Peyer's patch (tissue), 4 donors: ENCODE measurements at regions not wholly inside any gene's neighbourhood (a gene's known extent, or its start where the extent isn't known, plus 50 kb on each side); places are given as distances from the start of the nearest gene placed in this dataset.

ENCODE experiments used
- DNase-seq, 3 donors: peaks; one replicate each; pipeline ENCODE4 v3.0.0-alpha.2; 2017 to 2019
- H3K27ac ChIP-seq, 4 donors: fragments of 200-600 bp; sonication (generic); one replicate each; pipeline ENCODE4 v1.5.1; 2016 to 2019
- H3K27me3 ChIP-seq, 2 donors: fragments of 200-600 bp; sonication (generic); one replicate each; pipeline ENCODE4 v1.5.1; 2019
- H3K36me3 ChIP-seq, 3 donors: fragments of 200-600 bp; sonication (generic); one replicate each; pipeline ENCODE4 v1.5.1; 2016 to 2019
- H3K4me1 ChIP-seq, 4 donors: fragments of 200-600 bp; sonication (generic); one replicate each; pipeline ENCODE4 v1.5.1; 2016 to 2019
- H3K4me3 ChIP-seq, 4 donors: fragments of 200-600 bp; sonication (generic); 1 replicate in 3 of 4; 2 replicates in 1 of 4; pipeline ENCODE4 v1.5.1; 2016 to 2019; ENCODE audit warnings: mild to moderate bottlenecking in 1 of 4
- H3K9me3 ChIP-seq, 4 donors: fragments of 200-600 bp; sonication (generic); one replicate each; pipeline ENCODE4 v1.5.1; 2016 to 2019; ENCODE audit warnings: mild to moderate bottlenecking in 1 of 4
- POLR2A ChIP-seq, 2 donors: fragments of 450-650 bp; IDR thresholded peaks; one replicate each; pipeline ENCODE4 v1.5.1; 2017; ENCODE audit warnings: antibody characterized with exemption in 2 of 2, mild to moderate bottlenecking in 2 of 2, moderate library complexity in 2 of 2
- TF ChIP-seq, protein P1 (sequence below), 6 experiments: fragments of 450-650 bp in 4 of 6; fragments of 200-600 bp in 2 of 6; sonication (generic) in 1 of 6; IDR thresholded peaks; one replicate each; pipeline ENCODE4 v1.5.1; 2017 to 2019; ENCODE audit warnings: antibody characterized with exemption in 6 of 6, mild to moderate bottlenecking in 3 of 6, moderate library complexity in 1 of 6

DNA sequence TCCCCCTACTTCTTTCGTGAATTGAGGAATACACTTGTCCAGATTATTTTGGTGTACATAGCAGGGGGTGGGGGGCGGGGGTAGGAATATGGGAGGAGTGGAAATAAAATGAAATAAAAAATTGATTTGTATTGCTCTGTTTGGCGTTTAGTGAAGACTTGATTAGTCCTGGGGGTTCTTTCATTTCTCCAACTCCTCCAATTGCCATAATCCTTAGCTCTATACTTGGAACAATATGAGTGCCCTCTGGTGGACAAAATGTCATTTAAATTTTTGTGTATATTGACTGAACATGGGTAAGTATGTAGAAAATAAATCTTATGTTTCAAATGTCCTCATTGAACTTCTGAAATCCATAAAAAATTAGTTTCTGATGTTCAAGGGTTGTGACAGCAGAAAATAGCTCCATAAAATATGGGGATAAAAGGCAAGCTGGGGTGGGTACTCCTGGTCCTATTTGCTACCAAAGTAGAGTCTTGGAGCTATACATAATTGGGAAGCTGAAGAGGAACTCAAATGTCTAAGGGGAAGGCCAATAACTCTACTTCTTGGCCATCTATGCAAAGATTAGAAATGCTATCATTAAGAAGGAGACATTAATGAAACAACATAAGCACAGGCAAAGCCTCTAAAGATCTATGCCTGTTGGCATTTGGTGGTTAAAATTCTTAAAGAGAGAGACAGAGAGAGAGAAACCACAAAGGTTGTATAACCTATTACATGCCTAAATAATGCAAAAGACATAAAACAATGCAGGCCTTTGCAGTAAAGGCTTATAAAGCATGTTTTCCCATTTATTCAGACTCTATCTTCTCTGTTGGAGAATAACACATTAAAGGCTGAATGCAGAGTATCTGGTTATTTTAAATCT is 421.6 kb downstream of the METTL15 start:
- Histone ChIP-seq H3K4me3 (no peak overlapping the region), H3K36me3 (no peaks in the 10 kb centered on the region), H3K27me3 (no peaks in the 10 kb centered on the region), H3K9me3 (peaks cover 0 to 11% (median 3%) of the 10 kb centered on the region in 4 donors), H3K4me1 (no peaks in the 10 kb centered on the region), H3K27ac (no peak overlapping the region)
- no peak for DNase-seq
- TF ChIP-seq POLR2A (IDR thresholded peaks at IDR 0.05) = no peak
- TF ChIP-seq, protein P1, sequence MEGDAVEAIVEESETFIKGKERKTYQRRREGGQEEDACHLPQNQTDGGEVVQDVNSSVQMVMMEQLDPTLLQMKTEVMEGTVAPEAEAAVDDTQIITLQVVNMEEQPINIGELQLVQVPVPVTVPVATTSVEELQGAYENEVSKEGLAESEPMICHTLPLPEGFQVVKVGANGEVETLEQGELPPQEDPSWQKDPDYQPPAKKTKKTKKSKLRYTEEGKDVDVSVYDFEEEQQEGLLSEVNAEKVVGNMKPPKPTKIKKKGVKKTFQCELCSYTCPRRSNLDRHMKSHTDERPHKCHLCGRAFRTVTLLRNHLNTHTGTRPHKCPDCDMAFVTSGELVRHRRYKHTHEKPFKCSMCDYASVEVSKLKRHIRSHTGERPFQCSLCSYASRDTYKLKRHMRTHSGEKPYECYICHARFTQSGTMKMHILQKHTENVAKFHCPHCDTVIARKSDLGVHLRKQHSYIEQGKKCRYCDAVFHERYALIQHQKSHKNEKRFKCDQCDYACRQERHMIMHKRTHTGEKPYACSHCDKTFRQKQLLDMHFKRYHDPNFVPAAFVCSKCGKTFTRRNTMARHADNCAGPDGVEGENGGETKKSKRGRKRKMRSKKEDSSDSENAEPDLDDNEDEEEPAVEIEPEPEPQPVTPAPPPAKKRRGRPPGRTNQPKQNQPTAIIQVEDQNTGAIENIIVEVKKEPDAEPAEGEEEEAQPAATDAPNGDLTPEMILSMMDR (IDR thresholded peaks at IDR 0.05) = peak in 4 of 6 experiments; percentile 17 to 48 (median 44)

DNA sequence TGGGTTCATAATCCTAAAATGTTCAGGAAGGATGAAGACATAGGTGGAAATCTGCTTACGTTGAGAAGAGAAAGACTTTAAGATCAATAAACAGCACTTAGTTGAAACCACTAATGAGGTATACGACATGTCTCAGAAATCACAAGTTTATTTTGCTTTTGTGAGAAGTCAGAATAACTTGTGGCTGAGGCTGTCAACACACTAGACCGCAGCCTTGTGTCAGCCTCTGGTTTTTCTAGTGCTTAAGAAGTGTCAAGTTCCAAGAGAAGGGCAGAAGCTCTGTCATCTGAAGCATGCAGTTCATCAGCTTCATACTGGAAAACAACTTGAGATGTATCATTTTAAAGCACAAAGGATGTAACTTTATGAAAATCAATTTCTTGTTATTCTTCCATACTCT is 420.9 kb downstream of the METTL15 start:
- H3K36me3 ChIP-seq = no peaks in the 10 kb centered on the region
- DNase-seq = no peak
- no peak overlapping the region for H3K4me3 ChIP-seq
- H3K4me1 ChIP-seq = no peaks in the 10 kb centered on the region
- H3K27me3 ChIP-seq = no peaks in the 10 kb centered on the region
- H3K9me3 ChIP-seq = peaks cover 0 to 11% (median 3%) of the 10 kb centered on the region in 4 donors
- no peak overlapping the region for H3K27ac ChIP-seq
- TF ChIP-seq, protein P1 (IDR thresholded peaks at IDR 0.05) = no peak
- TF ChIP-seq POLR2A (IDR thresholded peaks at IDR 0.05) = no peak

DNA sequence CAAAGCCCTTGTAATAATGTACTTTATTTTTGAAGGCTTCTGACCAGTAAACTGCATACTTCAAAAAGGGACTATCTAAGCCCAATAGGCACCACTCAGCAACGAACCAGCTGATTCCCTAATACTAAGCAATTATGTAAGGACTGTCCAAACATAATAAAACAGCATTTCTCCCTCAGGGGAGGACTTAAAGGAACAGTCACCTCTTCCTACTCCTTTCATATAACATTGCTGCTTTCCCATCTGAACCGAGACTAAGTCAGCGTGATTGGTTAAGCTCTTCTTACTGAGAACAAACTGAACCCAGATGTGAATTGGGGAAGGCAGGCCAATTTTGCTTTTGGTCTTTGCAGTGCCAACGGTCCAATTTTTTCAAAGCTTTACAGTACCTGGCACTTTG is 420.0 kb downstream of the METTL15 start:
- peaks cover 0 to 11% (median 3%) of the 10 kb centered on the region in 4 donors for H3K9me3 ChIP-seq

DNA sequence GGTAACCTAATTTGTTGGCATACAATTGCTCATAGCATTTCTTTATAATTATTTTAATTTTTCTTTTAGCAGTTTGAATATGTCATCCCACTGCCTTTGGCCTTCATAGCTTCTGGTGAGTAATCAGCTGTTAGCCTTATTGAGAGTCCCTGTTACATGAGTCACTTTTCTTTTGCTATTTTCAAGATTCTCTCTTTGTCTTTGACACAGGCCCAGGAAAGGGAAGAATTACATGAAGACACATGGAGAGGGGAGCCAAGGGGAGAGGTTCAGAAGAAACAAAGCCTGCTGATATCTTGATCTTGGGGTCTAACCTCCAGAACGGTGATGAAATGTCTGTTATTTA is 418.2 kb downstream of the METTL15 start:
- TF ChIP-seq, protein P1 (IDR thresholded peaks at IDR 0.05) = no peak
- no peak for TF ChIP-seq POLR2A (IDR thresholded peaks at IDR 0.05)
- Histone ChIP-seq H3K4me3 (no peak overlapping the region), H3K9me3 (peaks cover 0 to 11% (median 3%) of the 10 kb centered on the region in 4 donors), H3K4me1 (no peaks in the 10 kb centered on the region), H3K27me3 (no peaks in the 10 kb centered on the region), H3K27ac (no peak overlapping the region), H3K36me3 (no peaks in the 10 kb centered on the region)
- no peak for DNase-seq

More for the DNA sequence above, 420.0 kb downstream of the METTL15 start:
- DNase-seq = no peak
- TF ChIP-seq, protein P1 (IDR thresholded peaks at IDR 0.05) = no peak
- TF ChIP-seq POLR2A (IDR thresholded peaks at IDR 0.05) = no peak
- no peak overlapping the region for H3K27ac ChIP-seq
- no peaks in the 10 kb centered on the region for H3K4me1 ChIP-seq
- no peak overlapping the region for H3K4me3 ChIP-seq
- no peaks in the 10 kb centered on the region for H3K36me3 ChIP-seq
- no peaks in the 10 kb centered on the region for H3K27me3 ChIP-seq

DNA sequence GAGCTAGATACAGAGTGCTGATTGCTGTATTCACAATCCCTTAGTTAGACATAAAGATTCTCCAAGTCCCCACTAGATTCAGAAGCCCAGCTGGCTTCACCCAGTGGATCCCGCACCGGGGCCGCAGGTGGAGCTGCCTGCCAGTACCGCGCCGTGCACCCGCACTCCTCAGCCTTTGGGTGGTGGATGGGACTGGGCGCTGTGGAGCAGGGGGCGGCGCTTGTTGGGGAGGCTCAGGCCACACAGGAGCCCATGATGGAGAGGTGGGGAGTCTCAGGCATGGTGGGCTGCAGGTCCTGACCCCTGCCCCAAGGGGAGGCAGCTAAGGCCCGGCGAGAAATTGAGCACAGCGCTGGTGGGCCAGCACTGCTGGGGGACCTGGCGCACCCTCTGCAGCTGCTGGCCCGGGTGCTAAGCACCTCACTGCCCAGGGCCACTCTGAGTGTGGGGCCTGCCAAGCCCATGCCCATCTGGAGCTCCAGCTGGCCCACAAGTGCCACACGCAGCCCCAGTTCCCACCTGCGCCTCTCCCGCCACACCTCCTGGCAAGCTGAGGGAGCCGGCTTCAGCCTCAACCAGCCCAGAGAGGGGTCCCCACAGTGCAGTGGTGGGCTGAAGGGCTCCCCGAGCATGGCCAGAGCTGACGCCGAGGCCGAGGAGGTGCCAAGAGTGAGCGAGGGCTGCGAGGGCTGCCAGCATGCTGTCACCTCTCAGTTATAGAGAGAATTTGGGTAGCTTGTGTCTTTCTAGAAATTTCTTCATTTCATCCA is 417.6 kb downstream of the METTL15 start:
- H3K27me3 ChIP-seq = no peaks in the 10 kb centered on the region
- H3K9me3 ChIP-seq = peaks cover 0 to 11% (median 3%) of the 10 kb centered on the region in 4 donors
- H3K36me3 ChIP-seq = no peaks in the 10 kb centered on the region
- no peak overlapping the region for H3K4me3 ChIP-seq
- no peaks in the 10 kb centered on the region for H3K4me1 ChIP-seq
- TF ChIP-seq POLR2A (IDR thresholded peaks at IDR 0.05) = no peak
- TF ChIP-seq, protein P1 (IDR thresholded peaks at IDR 0.05) = no peak
- no peak overlapping the region for H3K27ac ChIP-seq
- no peak for DNase-seq
